ENCODE measurements at regions not wholly inside any gene's neighbourhood (a gene's known extent, or its start where the extent isn't known, plus 50 kb on each side); places are given as distances from the start of the nearest gene placed in this dataset.
A peak's percentile ranks its signal among the peaks of the same experiment; 100 is the strongest.

DNA sequence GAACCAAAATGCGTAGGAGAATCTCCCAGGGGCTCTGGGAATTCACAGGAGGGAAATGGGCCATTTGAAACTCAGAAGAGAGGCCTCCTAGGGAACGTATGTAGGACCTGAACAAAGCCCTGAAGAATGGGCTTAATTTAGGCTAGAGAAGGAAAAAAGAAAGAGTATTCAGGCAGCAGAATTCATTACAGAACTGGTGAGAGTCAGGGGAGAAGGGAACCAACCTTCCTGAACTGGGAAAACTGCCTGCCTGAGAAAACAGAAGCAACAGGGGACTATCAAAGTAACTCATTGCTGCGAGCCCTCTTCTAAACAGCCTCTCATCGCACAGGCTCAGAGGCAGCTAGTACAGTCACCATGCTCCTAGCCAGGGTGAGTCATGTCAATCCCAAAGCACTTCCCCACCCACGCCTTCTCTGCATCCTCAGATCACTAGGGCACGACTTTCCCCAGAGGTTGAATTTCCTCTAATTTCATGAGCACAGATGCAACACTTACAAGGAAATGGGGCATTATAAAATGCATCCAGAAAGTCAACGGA lies 98.1 kb downstream of the ADSS2 start:
- DNase-seq, result peak; percentile 11

GRCh38 chr1:244354810-244355278 lies 96.9 kb downstream of the ADSS2 start:
- DNase-seq, result no peak

DNA sequence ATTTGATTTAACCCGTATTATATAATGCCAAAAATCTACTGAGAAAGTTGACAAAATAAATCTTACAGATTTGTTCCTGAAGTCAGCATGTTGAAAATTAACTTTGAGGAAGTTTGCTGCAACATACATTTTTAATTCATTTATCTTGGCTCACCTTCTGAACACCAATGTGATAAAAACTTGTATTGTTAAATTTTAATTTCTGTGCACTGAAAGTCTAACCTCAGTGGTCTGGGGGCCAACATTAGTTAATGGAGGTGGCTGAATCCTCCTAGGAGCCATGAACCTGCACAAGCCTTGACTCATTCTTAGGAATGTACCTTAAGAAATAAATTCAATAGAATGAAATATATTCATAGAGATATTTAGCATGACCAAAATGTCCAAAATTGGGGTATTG lies 95.3 kb downstream of the ADSS2 start:
- no peak for DNase-seq
